A673 (cell line): ENCODE measurements at regions not wholly inside any gene's neighbourhood (a gene's known extent, or its start where the extent isn't known, plus 50 kb on each side); places are given as distances from the start of the nearest gene placed in this dataset.

Experiments used
- BruUV-seq: library from RNA; stranded (reverse); fragments of 400-500 nt; replicated peaks from 2 replicates; lab custom pipeline; 2021; lab: Mats Ljungman, UMichigan
- CTCF ChIA-PET: fragments of 300-600 bp; sonication (Branson Sonifier 250); formaldehyde crosslinking; loops from one replicate; lab custom pipeline; 2022; ENCODE audit warnings: antibody characterized with exemption; lab: Charles Lee
- POLR2A ChIA-PET: fragments of 300-600 bp; sonication (Branson Sonifier 250); formaldehyde crosslinking; loops from one replicate; lab custom pipeline; 2022; ENCODE audit warnings: antibody characterized with exemption; ENCODE audit not compliant: low non-redundant PET; lab: Charles Lee
- DNase-seq: peaks from one replicate; pipeline ENCODE4 v3.0.0-alpha.2; 2015; ENCODE audit warnings: low spot score
- H3K27ac ChIP-seq: fragments of 200-600 bp; sonication (generic); 2 replicates; pipeline ENCODE4 v1.5.1; 2016; ENCODE audit warnings: mixed run types, low read depth, mild to moderate bottlenecking, mixed read lengths, antibody characterized with exemption, low read length; ENCODE audit not compliant: poor library complexity, severe bottlenecking
- H3K27me3 ChIP-seq: fragments of 200-600 bp; sonication (generic); replicated peaks from 2 replicates; pipeline ENCODE4 v1.6.1; 2017; ENCODE audit warnings: mixed run types, low read depth, mild to moderate bottlenecking, mixed read lengths, antibody characterized with exemption, low read length; ENCODE audit not compliant: insufficient read depth, poor library complexity
- H3K36me3 ChIP-seq: fragments of 200-600 bp; sonication (generic); 2 replicates; pipeline ENCODE4 v1.6.1; 2016; ENCODE audit warnings: mixed run types, mild to moderate bottlenecking, mixed read lengths, antibody characterized with exemption, low read length; ENCODE audit not compliant: insufficient read depth, poor library complexity, severe bottlenecking
- H3K4me1 ChIP-seq: fragments of 200-600 bp; sonication (generic); 2 replicates; pipeline ENCODE4 v1.6.1; 2017; ENCODE audit warnings: mixed run types, mild to moderate bottlenecking, mixed read lengths, antibody characterized with exemption, low read length; ENCODE audit not compliant: insufficient read depth, poor library complexity, severe bottlenecking
- H3K4me3 ChIP-seq: fragments of 200-600 bp; sonication (generic); 2 replicates; pipeline ENCODE4 v1.5.1; 2016; ENCODE audit warnings: low read depth, mixed run types, mild to moderate bottlenecking, mixed read lengths, low read length; ENCODE audit not compliant: poor library complexity, severe bottlenecking
- H3K9me3 ChIP-seq: fragments of 200-600 bp; sonication (generic); 2 replicates; pipeline ENCODE4 v1.6.1; 2016; ENCODE audit warnings: mixed run types, low read depth, mild to moderate bottlenecking, mixed read lengths, antibody characterized with exemption, low read length; ENCODE audit not compliant: poor library complexity, severe bottlenecking
- EZH2 ChIP-seq: fragments of 200-600 bp; sonication (generic); IDR thresholded peaks from 2 replicates; pipeline ENCODE4 v1.6.1; 2017; ENCODE audit warnings: borderline replicate concordance, low read depth, mild to moderate bottlenecking, mixed read lengths, antibody characterized with exemption, low read length; ENCODE audit not compliant: poor library complexity, severe bottlenecking
- intact Hi-C: fragments of 100-400 bp; cut with micrococcal nuclease; formaldehyde crosslinking; loops from one replicate; pipeline ENCODE4 v1.10.0; 2022; ENCODE audit not compliant: unreplicated experiment
- TF ChIP-seq, protein P1 (sequence below): fragments of 300-800, 200-600 bp; sonication (generic); conservative IDR thresholded peaks from 2 replicates; pipeline ENCODE4 v1.5.1; 2017; ENCODE audit warnings: low read depth, mild to moderate bottlenecking, antibody characterized with exemption, low read length, moderate library complexity, mixed read lengths

DNA sequence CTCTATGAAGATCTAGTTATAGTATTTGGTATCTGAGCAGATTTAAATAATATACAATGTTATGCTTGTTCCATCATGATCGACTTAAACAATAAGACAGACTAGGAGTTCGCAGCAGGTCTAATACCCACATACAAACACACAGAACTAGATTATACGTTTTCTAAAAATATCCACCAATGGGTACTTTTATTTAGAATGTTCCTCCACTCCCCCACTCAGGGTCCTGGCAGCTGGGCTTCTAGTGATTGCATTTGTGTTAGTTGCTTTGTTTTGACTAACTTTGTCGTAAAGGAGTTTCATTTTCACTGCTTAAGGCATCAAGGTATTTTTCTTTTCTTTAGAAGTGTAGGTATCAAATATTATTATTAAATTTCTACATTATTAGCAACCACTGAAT lies 91.4 kb downstream of the RPRM start:
- no TSS peak for BruUV-seq
- intact Hi-C loops: no loop called here
- TF ChIP-seq EZH2: no peak
- TF ChIP-seq, protein P1, sequence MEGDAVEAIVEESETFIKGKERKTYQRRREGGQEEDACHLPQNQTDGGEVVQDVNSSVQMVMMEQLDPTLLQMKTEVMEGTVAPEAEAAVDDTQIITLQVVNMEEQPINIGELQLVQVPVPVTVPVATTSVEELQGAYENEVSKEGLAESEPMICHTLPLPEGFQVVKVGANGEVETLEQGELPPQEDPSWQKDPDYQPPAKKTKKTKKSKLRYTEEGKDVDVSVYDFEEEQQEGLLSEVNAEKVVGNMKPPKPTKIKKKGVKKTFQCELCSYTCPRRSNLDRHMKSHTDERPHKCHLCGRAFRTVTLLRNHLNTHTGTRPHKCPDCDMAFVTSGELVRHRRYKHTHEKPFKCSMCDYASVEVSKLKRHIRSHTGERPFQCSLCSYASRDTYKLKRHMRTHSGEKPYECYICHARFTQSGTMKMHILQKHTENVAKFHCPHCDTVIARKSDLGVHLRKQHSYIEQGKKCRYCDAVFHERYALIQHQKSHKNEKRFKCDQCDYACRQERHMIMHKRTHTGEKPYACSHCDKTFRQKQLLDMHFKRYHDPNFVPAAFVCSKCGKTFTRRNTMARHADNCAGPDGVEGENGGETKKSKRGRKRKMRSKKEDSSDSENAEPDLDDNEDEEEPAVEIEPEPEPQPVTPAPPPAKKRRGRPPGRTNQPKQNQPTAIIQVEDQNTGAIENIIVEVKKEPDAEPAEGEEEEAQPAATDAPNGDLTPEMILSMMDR: no peak
- H3K9me3 ChIP-seq: no peaks in the 10 kb centered on the region
- no peaks in the 10 kb centered on the region for H3K27me3 ChIP-seq
- ChIA-PET CTCF (no interaction called here), POLR2A (no interaction called here)
- no peak overlapping the region for H3K27ac ChIP-seq
- H3K4me1 ChIP-seq: no peaks in the 10 kb centered on the region
- no peak overlapping the region for H3K4me3 ChIP-seq
- DNase-seq: no peak
- no peaks in the 10 kb centered on the region for H3K36me3 ChIP-seq

DNA sequence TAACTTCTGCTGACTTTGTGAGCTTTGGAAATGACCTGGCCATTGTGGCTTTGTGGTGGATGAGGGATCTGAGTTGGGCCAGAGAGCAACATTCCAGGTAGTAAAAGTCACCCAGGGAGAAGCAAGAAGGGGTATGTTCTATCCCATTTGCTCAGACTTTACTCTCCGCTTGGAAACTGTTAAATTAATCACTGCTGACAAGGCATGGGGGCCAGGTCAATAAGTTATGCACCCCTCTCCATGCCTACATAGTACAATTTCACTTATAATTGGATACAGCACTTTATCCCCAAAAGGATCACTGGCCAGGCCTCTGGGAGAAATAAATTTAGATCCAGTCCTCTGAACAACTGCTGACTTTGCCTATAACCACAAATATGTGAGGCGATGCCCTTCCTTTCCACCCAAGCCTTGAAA lies 92.1 kb downstream of the RPRM start:
- no TSS peak for BruUV-seq
- Histone ChIP-seq H3K27me3 (no peaks in the 10 kb centered on the region), H3K9me3 (no peaks in the 10 kb centered on the region), H3K27ac (no peak overlapping the region), H3K36me3 (no peaks in the 10 kb centered on the region), H3K4me3 (no peak overlapping the region), H3K4me1 (no peaks in the 10 kb centered on the region)
- TF ChIP-seq EZH2: no peak
- TF ChIP-seq, protein P1: no peak
- intact Hi-C loops: no loop called here
- POLR2A ChIA-PET: no interaction called here
- CTCF ChIA-PET: no interaction called here
- DNase-seq: no peak

DNA sequence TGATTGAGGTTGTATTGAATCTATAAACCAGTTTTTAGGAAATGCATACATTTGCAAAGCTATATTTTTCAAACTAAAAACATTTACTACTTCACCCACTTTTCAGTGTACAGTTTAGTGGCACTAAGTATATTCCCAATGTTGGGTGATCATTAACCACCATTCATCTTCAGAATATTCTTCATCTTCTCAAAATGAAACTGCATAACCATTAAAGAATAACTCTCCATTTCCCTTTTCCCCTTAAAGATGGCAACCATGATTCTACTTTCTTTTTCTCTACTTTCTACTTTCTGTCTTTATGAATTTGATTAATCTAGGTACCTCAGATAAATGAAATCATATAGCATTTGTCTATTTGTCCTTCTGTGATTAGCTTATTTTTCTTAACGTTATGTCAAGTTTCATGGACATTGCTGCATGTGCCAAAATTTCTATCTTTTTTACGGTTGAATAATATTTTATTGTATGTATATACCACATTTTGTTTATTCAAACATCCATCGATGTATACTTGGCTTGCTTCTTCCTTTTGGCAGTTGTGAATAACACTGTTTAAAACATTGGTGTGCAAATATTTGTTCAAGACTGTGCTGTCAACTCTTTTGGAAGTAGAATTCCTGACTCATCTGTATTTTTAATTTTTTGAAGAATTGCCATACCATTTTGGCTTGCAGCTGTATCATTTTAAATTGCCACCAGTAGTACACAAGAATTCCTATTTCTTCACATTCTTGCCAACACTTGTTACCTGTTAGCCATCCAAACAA lies 104.9 kb downstream of the RPRM start:
- TF ChIP-seq, protein P1: no peak
- no peaks in the 10 kb centered on the region for H3K9me3 ChIP-seq
- no peak overlapping the region for H3K4me3 ChIP-seq
- DNase-seq: no peak
- no peaks in the 10 kb centered on the region for H3K36me3 ChIP-seq
- H3K27me3 ChIP-seq: no peaks in the 10 kb centered on the region
- H3K27ac ChIP-seq: no peak overlapping the region
- ChIA-PET CTCF (no interaction called here), POLR2A (no interaction called here)
- H3K4me1 ChIP-seq: no peaks in the 10 kb centered on the region
- intact Hi-C loops: no loop called here
- BruUV-seq: no TSS peak
